HEK293 (cell line): ENCODE measurements at regions not wholly inside any gene's neighbourhood (a gene's known extent, or its start where the extent isn't known, plus 50 kb on each side); places are given as distances from the start of the nearest gene placed in this dataset.

ENCODE experiments used
- CTCF ChIP-seq: fragments of 450-650 bp; formaldehyde crosslinking; IDR thresholded peaks from 2 replicates; pipeline ENCODE4 v1.5.1; 2016; ENCODE audit warnings: missing biosample characterization, missing genetic modification characterization
- EGR2 ChIP-seq: fragments of 450-650 bp; formaldehyde crosslinking; IDR thresholded peaks from 2 replicates; pipeline ENCODE4 v1.5.1; 2016; ENCODE audit warnings: low read depth, missing biosample characterization, missing genetic modification characterization
- KLF7 ChIP-seq: fragments of 450-650 bp; formaldehyde crosslinking; IDR thresholded peaks from 2 replicates; pipeline ENCODE4 v1.5.1; 2016; ENCODE audit warnings: missing biosample characterization, missing genetic modification characterization, borderline replicate concordance
- PBX3 ChIP-seq: sonication (generic); formaldehyde crosslinking; IDR thresholded peaks from 2 replicates; pipeline ENCODE4 v1.8.1; 2022; ENCODE audit warnings: mild to moderate bottlenecking, moderate library complexity, missing genetic modification reagents
- SCRT2 ChIP-seq: fragments of 450-650 bp; formaldehyde crosslinking; IDR thresholded peaks from 2 replicates; pipeline ENCODE4 v1.5.1; 2016; ENCODE audit warnings: missing biosample characterization, missing genetic modification characterization
- ZBTB7A ChIP-seq: fragments of 450-650 bp; formaldehyde crosslinking; IDR thresholded peaks from 2 replicates; pipeline ENCODE4 v1.5.1; 2016; ENCODE audit warnings: low read depth, missing biosample characterization, missing genetic modification characterization
- ZEB2 ChIP-seq: fragments of 450-650 bp; formaldehyde crosslinking; IDR thresholded peaks from 2 replicates; pipeline ENCODE4 v1.5.1; 2016; ENCODE audit warnings: missing biosample characterization, missing genetic modification characterization
- ZNF121 ChIP-seq: fragments of 450-650 bp; formaldehyde crosslinking; IDR thresholded peaks from 2 replicates; pipeline ENCODE4 v1.5.1; 2016; ENCODE audit warnings: missing biosample characterization, missing genetic modification characterization
- ZNF19 ChIP-seq: fragments of 450-650 bp; formaldehyde crosslinking; IDR thresholded peaks from 2 replicates; pipeline ENCODE4; 2016; ENCODE audit warnings: missing biosample characterization, missing genetic modification characterization, low read depth
- ZNF366 ChIP-seq: fragments of 450-650 bp; formaldehyde crosslinking; conservative IDR thresholded peaks from 2 replicates; pipeline ENCODE4 v1.5.1; 2016; ENCODE audit warnings: missing biosample characterization, missing genetic modification characterization
- ZNF521 ChIP-seq: fragments of 450-650 bp; formaldehyde crosslinking; IDR thresholded peaks from 2 replicates; pipeline ENCODE4 v1.5.1; 2017; ENCODE audit warnings: missing biosample characterization, mild to moderate bottlenecking, missing genetic modification characterization
- ZNF549 ChIP-seq: fragments of 450-650 bp; IDR thresholded peaks from 2 replicates; pipeline ENCODE4 v1.5.1; 2018; ENCODE audit warnings: missing biosample characterization, missing genetic modification characterization, mild to moderate bottlenecking, inconsistent platforms, moderate library complexity
- ZNF639 ChIP-seq: fragments of 450-650 bp; formaldehyde crosslinking; IDR thresholded peaks from 2 replicates; pipeline ENCODE4 v1.5.1; 2016; ENCODE audit warnings: missing biosample characterization, missing genetic modification characterization
- ZNF830 ChIP-seq: fragments of 450-650 bp; IDR thresholded peaks from 2 replicates; pipeline ENCODE4 v1.5.0; 2018; ENCODE audit warnings: missing biosample characterization, missing genetic modification characterization, low read depth, mild to moderate bottlenecking, moderate library complexity

- TF ChIP-seq ZNF639 (tag by site-specific recombination) (no peak), CTCF (tag by site-specific recombination) (no peak), ZNF121 (tag by site-specific recombination) (no peak), SCRT2 (tag by site-specific recombination) (no peak), ZNF549 (tag by site-specific recombination) (no peak), EGR2 (tag by site-specific recombination) (no peak), ZNF521 (no peak), ZEB2 (tag by site-specific recombination) (no peak), PBX3 (CRISPR knock-in tag) (no peak), ZNF366 (tag by site-specific recombination) (no peak), ZBTB7A (tag by site-specific recombination) (no peak), ZNF19 (tag by site-specific recombination) (no peak), KLF7 (no peak), ZNF830 (tag by site-specific recombination) (no peak)
These were observed 267.2 kb upstream of the FSIP2 start for GRCh38 chr2:185471441-185471840.
